Panc1 (cell line): ENCODE measurements at regions not wholly inside any gene's neighbourhood (a gene's known extent, or its start where the extent isn't known, plus 50 kb on each side); places are given as distances from the start of the nearest gene placed in this dataset.

Experiments
- POLR2AphosphoS5 ChIP-seq: IDR thresholded peaks from 2 replicates; pipeline ENCODE4 v1.6.1; 2012; ENCODE audit warnings: mild to moderate bottlenecking, low read depth, low read length, moderate library complexity
- SIN3A ChIP-seq: IDR thresholded peaks from 2 replicates; pipeline ENCODE4 v1.6.1; 2012; ENCODE audit warnings: low read depth, mild to moderate bottlenecking, low read length, moderate library complexity, borderline replicate concordance; ENCODE audit not compliant: insufficient read depth
- TF ChIP-seq, protein P1 (sequence below): fragments of 450-650 bp; IDR thresholded peaks from 2 replicates; pipeline ENCODE4 v1.5.1; 2017; ENCODE audit warnings: mild to moderate bottlenecking
- TF ChIP-seq, protein P2 (sequence below), 2 experiments: IDR thresholded peaks; 2 replicates each; pipeline ENCODE4 v1.6.1; 2011 to 2012; ENCODE audit warnings: low read depth in 2 of 2, control low read depth in 1 of 2, low read length in 1 of 2, mild to moderate bottlenecking in 1 of 2, moderate library complexity in 1 of 2; ENCODE audit not compliant: insufficient read depth in 1 of 2

DNA sequence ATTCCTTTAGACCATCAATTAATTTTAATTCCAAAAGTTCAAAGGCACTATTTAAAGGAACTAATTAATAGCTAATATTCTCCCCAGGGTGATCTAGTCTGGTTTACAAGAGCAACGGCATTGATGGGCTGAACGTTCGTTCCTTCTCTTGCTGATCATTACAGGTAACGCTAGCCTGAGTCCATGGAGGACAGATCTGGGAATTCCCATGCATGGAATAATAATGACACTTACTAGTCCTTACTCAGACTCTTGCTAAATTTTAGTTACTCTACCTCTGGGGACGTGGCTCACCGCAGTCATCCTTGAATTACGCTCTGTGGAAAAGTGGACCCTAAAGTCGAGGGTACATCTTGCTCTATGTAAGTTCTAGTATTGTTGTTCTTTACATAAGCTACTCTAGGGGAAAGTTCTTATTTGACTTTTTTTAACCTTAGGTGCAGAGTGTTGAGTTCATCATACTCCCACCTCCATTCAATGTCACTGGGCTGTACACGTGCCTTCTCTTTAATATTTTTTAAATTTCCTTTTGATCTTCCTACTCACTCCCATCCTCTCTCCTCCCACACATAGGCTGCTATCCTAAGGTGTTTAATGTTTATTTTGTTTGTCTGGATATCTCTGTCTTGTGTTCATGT is 133.9 kb downstream of the ZNF281 start:
- no peak for TF ChIP-seq POLR2AphosphoS5
- TF ChIP-seq, protein P1, sequence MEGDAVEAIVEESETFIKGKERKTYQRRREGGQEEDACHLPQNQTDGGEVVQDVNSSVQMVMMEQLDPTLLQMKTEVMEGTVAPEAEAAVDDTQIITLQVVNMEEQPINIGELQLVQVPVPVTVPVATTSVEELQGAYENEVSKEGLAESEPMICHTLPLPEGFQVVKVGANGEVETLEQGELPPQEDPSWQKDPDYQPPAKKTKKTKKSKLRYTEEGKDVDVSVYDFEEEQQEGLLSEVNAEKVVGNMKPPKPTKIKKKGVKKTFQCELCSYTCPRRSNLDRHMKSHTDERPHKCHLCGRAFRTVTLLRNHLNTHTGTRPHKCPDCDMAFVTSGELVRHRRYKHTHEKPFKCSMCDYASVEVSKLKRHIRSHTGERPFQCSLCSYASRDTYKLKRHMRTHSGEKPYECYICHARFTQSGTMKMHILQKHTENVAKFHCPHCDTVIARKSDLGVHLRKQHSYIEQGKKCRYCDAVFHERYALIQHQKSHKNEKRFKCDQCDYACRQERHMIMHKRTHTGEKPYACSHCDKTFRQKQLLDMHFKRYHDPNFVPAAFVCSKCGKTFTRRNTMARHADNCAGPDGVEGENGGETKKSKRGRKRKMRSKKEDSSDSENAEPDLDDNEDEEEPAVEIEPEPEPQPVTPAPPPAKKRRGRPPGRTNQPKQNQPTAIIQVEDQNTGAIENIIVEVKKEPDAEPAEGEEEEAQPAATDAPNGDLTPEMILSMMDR, result no peak
- TF ChIP-seq, protein P2, sequence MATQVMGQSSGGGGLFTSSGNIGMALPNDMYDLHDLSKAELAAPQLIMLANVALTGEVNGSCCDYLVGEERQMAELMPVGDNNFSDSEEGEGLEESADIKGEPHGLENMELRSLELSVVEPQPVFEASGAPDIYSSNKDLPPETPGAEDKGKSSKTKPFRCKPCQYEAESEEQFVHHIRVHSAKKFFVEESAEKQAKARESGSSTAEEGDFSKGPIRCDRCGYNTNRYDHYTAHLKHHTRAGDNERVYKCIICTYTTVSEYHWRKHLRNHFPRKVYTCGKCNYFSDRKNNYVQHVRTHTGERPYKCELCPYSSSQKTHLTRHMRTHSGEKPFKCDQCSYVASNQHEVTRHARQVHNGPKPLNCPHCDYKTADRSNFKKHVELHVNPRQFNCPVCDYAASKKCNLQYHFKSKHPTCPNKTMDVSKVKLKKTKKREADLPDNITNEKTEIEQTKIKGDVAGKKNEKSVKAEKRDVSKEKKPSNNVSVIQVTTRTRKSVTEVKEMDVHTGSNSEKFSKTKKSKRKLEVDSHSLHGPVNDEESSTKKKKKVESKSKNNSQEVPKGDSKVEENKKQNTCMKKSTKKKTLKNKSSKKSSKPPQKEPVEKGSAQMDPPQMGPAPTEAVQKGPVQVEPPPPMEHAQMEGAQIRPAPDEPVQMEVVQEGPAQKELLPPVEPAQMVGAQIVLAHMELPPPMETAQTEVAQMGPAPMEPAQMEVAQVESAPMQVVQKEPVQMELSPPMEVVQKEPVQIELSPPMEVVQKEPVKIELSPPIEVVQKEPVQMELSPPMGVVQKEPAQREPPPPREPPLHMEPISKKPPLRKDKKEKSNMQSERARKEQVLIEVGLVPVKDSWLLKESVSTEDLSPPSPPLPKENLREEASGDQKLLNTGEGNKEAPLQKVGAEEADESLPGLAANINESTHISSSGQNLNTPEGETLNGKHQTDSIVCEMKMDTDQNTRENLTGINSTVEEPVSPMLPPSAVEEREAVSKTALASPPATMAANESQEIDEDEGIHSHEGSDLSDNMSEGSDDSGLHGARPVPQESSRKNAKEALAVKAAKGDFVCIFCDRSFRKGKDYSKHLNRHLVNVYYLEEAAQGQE (IDR thresholded peaks at IDR 0.05; ENCODE audit: insufficient read depth in 1 of 2, low read depth in 2 of 2, low read length in 1 of 2), result no peak
- TF ChIP-seq SIN3A, result no peak
